NCI-H187 (cell line): ENCODE measurements at regions not wholly inside any gene's neighbourhood (a gene's known extent, or its start where the extent isn't known, plus 50 kb on each side); places are given as distances from the start of the nearest gene placed in this dataset.
"Not testable (repeated sequence)": the region's sequence is repeated elsewhere in the genome, so short reads cannot be mapped to it uniquely, and the experiment has no call there.

ENCODE experiments used
- DNase-seq, 2 experiments: peaks; one replicate each; lab custom pipeline; 2025; lab: John Stamatoyannopoulos, UW

DNA sequence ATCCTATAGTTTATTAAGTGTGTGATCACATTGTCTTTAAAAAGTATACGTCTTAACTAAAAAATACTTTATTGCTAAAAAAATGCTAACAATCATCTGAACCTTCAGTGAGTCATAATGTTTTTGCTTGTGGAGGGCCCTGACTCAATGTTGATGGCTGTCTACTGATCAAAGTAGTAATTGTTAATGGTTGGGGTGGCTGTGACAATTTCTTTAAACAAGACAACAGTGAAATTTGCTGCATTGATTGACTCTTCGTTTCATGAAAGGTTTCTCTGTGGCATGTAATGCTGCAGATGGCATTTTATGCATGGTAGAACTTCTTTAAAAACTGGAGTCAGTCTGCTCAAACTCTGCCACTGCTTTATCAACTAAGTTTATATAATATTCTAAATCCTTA, 101.4 kb upstream of the IL15 start:
- no peak for DNase-seq

DNA sequence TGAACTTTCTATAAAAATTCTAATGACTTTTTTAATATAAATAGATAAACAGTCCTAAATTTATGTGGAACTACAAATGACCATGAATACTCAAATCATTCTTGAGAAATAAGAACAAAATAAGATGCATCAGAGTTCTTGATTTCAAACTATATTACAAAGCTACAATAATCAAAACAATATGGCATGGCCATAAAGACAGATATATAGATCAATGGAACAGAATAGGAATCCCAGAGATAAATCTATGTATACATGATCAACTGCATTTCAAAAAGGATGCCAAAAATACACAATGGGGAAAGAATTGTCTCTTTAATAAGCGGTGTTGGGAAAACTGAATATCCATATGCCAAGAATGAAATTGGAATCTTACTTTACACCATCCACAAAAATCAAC, 98.4 kb upstream of the IL15 start:
- no peak for DNase-seq

DNA sequence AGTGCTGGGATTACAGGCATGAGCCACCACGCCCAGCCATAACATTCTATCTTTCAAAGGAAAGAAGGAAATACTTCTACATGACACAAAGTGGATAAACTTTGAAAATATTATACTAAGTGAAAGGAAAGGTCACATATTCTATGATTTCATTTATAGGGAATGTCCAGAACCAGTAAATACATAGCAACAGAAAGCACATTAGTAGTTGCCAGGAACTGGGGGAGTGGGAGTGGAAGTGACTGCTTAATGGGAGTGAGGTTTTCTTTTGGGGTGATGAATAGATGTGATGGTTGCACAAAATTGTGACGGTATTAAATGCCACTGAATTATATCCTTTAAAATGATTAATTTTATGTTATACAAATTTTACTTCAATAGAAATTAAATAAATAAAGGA, 95.7 kb upstream of the IL15 start:
- no peak for DNase-seq

- no peak for DNase-seq
Measured at GRCh38 chr4:141541851-141542250, 94.5 kb upstream of the IL15 start.

- DNase-seq: no peak
Measured at GRCh38 chr4:141543176-141543575, 93.2 kb upstream of the IL15 start.

- no peak for DNase-seq
Measured at GRCh38 chr4:141543706-141544105, 92.7 kb upstream of the IL15 start.

DNA sequence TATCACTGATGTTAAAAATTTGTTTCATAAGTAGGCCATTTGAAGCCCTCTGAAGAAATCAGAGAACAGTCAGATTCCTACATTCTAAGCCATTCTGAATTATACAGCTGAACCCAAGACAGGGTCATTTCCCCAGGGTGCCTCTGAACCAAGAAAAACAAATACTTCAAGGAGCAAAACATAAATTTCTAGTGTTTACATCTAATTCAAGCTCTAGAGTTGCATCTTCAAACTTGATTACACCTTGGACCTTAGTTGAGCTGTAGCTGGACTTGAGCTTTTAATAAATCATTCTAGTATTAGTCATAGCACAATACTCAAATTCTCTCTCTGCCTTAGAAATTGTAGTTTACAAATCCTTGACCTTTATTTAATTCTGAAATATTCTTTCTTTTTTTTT, 87.6 kb upstream of the IL15 start:
- no peak for DNase-seq

DNA sequence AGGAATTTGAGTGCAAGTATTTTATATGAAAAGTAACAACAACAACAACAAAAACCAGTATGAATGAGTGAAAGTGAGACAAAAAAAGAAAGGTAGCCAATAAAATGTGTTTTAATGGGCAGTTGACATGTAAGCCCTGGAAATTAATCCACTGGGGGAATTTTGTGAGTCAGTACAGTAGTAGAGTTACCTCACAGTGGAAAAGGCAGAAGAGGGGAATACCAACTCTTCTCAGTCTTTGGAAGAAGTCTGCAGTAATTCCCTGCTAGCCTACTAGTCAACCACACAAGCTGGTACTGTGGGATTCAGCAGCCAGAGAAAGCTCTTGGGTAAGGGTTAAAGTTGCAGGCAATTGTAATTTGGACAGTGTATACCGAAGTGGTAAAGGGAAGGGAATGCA, 76.3 kb upstream of the IL15 start:
- no peak for DNase-seq

DNA sequence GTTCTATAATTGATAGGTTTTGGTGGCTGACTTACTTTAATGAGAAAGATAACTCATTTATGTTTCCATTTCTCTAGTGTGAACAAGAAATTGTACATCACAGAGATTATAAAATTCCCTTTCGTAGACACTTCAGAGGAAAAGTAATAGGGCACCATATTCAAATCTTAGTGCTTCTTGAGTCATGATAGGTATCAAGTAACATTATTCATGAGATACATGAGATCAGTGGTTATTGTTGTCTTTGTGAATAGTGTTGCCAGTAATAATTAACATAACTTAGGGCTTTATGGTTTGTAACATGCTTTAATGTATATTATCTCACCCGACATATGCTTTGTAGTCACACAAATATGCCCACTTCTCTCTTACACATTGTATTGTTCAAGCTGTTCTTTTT, 73.7 kb upstream of the IL15 start:
- DNase-seq: no peak

- no peak for DNase-seq
Measured at GRCh38 chr4:141563723-141564122, 72.7 kb upstream of the IL15 start.

- not testable (repeated sequence) for DNase-seq
Measured at GRCh38 chr4:141564961-141565360, 71.4 kb upstream of the IL15 start.

- DNase-seq: no peak
Measured at GRCh38 chr4:141565379-141566089, 70.8 kb upstream of the IL15 start.

DNA sequence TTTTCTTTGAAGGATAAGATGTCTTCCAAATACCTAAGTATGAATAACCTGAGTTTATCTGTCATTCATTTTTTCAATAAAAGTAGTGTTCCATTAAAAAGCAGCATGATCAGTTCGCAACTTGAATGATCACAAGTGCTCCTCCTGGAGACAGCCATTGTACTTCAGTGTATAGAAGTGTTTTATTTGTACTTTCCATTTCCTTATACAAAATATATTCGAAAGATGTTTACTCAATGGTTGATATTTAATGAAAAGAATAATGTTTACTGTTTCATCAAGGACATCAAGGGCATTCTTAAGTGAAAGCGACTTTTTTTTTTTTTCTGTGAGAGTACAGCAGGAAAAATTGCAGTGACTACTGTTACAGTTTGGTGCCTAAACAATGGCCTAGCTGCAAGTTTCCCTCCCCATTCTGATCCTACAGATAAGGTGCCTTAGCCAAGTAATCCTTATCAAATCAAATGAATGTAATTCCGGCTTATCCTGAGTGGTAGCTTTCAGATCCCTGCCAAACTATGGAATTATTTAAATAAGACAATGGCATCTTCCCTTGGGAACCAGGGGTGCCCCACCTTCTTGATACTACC, 69.0 kb upstream of the IL15 start:
- no peak for DNase-seq

- no peak for DNase-seq
Measured at GRCh38 chr4:141569141-141569540, 67.2 kb upstream of the IL15 start.

DNA sequence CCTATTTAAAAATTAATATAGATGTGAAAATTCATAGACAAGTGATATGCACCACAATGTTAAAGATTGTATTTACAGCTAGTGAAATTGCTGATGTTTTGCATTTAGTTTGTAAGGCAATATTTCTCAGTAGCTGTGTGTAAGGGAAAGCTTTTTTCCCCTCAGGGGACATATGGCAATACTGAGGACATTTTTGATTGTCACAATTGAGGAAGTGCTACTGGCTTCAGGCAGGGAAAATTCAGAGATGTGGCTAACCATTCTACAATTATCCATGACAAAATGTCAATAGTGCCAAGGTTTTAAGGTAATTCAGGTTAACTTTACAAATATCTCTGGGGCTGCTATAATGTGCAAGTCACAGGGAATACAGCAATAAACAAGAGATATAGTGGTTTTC, 66.1 kb upstream of the IL15 start:
- DNase-seq: no peak

- no peak for DNase-seq
Measured at GRCh38 chr4:141571362-141571761, 65.0 kb upstream of the IL15 start.

DNA sequence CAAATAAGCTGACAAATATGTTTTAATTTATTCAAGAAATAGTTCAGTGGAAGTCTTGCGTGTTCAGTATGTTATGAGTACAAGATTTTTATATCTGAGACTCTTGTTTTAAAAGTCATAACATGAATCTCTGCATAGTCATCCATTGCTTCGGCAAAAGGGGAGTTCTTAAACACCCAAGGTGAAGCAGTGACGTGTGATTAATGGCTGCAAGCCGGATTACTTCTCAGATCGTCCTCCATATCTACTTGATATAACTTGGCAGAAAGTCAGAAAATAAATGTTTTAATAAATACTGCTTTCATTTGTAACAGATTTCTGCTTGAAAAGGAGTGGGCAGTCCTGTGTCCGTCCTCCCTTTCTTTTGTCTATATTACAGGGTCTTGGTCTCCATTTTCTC, 64.6 kb upstream of the IL15 start:
- DNase-seq: no peak

GRCh38 chr4:141573678-141574077, 62.7 kb upstream of the IL15 start:
- no peak for DNase-seq

GRCh38 chr4:141575884-141576283, 60.5 kb upstream of the IL15 start:
- DNase-seq: no peak

DNA sequence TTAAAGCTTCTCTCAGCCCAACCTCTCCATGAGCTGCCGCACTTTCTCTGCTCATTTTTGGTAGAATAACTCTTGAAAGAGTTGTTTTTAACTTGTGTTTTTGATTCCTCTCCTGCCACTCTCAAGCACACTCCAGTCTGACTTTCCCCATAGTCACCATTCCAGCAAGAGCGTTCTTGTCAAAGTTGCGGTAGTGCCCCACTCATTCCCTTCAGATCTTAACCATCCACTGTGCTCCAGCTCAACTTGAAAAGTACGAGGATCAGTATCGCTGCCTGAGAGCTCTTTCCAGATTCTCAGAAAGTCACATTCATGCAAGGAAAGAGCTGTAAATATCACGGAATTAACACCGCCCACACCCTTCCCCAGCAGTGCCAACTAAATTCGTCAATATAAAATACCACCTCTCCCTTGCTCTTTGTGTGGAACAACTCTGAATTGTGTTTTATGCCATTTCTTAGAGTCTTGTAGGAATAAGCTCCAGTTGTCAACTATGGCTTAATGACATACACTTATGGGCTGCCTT, 59.7 kb upstream of the IL15 start:
- DNase-seq: no peak

DNA sequence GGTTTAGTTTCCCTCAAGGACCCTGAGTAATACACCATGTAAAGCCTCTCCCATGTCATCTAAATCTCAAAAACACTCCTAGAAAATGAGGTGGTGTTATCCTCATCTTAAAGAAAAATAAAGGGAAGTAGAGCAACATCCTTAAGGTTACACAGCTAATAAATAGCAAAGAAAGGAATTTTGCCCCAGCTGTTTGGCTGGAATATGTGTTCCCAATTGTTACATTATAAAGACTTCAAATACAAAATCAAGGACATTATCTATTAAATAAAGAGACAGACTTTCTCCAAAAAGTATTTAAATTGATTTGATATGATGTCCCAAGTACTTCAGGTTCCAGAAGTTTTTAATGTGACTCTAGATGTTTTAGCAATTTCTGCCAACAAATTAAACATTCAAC, 57.9 kb upstream of the IL15 start:
- DNase-seq: no peak

- DNase-seq: no peak
Measured at GRCh38 chr4:141580523-141580922, 55.9 kb upstream of the IL15 start.
